PC-3 (cell line): ENCODE measurements at regions not wholly inside any gene's neighbourhood (a gene's known extent, or its start where the extent isn't known, plus 50 kb on each side); places are given as distances from the start of the nearest gene placed in this dataset.

ENCODE experiments used
- EZH2 ChIP-seq: fragments of 300-600 bp; sonication (generic); IDR thresholded peaks from one replicate; pipeline ENCODE4 v1.6.1; 2017; ENCODE audit warnings: antibody characterized with exemption, mild to moderate bottlenecking, low read length; ENCODE audit not compliant: unreplicated experiment
- EZH2phosphoT487 ChIP-seq: fragments of 300-600 bp; sonication (generic); IDR thresholded peaks from 2 replicates; pipeline ENCODE4 v1.6.1; 2018; ENCODE audit warnings: mild to moderate bottlenecking, antibody characterized with exemption, low read length, borderline replicate concordance
- TF ChIP-seq, protein P1 (sequence below): fragments of 300-600 bp; sonication (generic); conservative IDR thresholded peaks from 2 replicates; pipeline ENCODE4 v1.5.1; 2017; ENCODE audit warnings: antibody characterized with exemption, low read depth, mild to moderate bottlenecking, low read length

GRCh38 chr6:142568857-142569597, 267.2 kb downstream of the ADGRG6 start:
- TF ChIP-seq, protein P1, sequence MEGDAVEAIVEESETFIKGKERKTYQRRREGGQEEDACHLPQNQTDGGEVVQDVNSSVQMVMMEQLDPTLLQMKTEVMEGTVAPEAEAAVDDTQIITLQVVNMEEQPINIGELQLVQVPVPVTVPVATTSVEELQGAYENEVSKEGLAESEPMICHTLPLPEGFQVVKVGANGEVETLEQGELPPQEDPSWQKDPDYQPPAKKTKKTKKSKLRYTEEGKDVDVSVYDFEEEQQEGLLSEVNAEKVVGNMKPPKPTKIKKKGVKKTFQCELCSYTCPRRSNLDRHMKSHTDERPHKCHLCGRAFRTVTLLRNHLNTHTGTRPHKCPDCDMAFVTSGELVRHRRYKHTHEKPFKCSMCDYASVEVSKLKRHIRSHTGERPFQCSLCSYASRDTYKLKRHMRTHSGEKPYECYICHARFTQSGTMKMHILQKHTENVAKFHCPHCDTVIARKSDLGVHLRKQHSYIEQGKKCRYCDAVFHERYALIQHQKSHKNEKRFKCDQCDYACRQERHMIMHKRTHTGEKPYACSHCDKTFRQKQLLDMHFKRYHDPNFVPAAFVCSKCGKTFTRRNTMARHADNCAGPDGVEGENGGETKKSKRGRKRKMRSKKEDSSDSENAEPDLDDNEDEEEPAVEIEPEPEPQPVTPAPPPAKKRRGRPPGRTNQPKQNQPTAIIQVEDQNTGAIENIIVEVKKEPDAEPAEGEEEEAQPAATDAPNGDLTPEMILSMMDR = no peak
- no peak for TF ChIP-seq EZH2phosphoT487
- TF ChIP-seq EZH2 = no peak
